Progenitor cell of endocrine pancreas (in vitro differentiated cells): ENCODE measurements at regions not wholly inside any gene's neighbourhood (a gene's known extent, or its start where the extent isn't known, plus 50 kb on each side); places are given as distances from the start of the nearest gene placed in this dataset.
"Not testable (repeated sequence)": the region's sequence is repeated elsewhere in the genome, so short reads cannot be mapped to it uniquely, and the experiment has no call there.

ENCODE experiments used
- DNase-seq: peaks from one replicate; pipeline ENCODE4 v3.0.0; 2021; ENCODE audit warnings: low spot score; ENCODE audit not compliant: unreplicated experiment
- H3K27ac Mint-ChIP-seq: 2 replicates; pipeline ENCODE4 v1.8.0; 2021; ENCODE audit warnings: mild to moderate bottlenecking, moderate library complexity, mixed read lengths
- H3K27me3 Mint-ChIP-seq: 2 replicates; pipeline ENCODE4 v1.8.0; 2021; ENCODE audit warnings: mixed read lengths
- H3K36me3 Mint-ChIP-seq: 2 replicates; pipeline ENCODE4 v1.8.0; 2022; ENCODE audit warnings: mixed read lengths; ENCODE audit not compliant: insufficient read depth
- H3K4me1 Mint-ChIP-seq: 2 replicates; pipeline ENCODE4 v1.8.0; 2021; ENCODE audit warnings: low read depth, mixed read lengths
- H3K4me3 Mint-ChIP-seq: 2 replicates; pipeline ENCODE4 v1.8.0; 2021; ENCODE audit warnings: low read depth, mild to moderate bottlenecking, moderate library complexity, mixed read lengths
- H3K9me3 Mint-ChIP-seq: 2 replicates; pipeline ENCODE4 v1.8.0; 2021; ENCODE audit warnings: low read depth, mixed read lengths
- TF ChIP-seq, protein P1 (sequence below): fragments of 200-600 bp; sonication (generic); IDR thresholded peaks from one replicate; pipeline ENCODE4 v1.5.0; 2021; ENCODE audit warnings: antibody characterized with exemption, mild to moderate bottlenecking; ENCODE audit not compliant: unreplicated experiment

GRCh38 chr10:81428456-81429134, 446.4 kb upstream of the NRG3 start:
- TF ChIP-seq, protein P1, sequence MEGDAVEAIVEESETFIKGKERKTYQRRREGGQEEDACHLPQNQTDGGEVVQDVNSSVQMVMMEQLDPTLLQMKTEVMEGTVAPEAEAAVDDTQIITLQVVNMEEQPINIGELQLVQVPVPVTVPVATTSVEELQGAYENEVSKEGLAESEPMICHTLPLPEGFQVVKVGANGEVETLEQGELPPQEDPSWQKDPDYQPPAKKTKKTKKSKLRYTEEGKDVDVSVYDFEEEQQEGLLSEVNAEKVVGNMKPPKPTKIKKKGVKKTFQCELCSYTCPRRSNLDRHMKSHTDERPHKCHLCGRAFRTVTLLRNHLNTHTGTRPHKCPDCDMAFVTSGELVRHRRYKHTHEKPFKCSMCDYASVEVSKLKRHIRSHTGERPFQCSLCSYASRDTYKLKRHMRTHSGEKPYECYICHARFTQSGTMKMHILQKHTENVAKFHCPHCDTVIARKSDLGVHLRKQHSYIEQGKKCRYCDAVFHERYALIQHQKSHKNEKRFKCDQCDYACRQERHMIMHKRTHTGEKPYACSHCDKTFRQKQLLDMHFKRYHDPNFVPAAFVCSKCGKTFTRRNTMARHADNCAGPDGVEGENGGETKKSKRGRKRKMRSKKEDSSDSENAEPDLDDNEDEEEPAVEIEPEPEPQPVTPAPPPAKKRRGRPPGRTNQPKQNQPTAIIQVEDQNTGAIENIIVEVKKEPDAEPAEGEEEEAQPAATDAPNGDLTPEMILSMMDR = no peak
- no peak overlapping the region for H3K27ac Mint-ChIP-seq
- H3K9me3 Mint-ChIP-seq = peaks cover 8% of the 10 kb centered on the region

DNA sequence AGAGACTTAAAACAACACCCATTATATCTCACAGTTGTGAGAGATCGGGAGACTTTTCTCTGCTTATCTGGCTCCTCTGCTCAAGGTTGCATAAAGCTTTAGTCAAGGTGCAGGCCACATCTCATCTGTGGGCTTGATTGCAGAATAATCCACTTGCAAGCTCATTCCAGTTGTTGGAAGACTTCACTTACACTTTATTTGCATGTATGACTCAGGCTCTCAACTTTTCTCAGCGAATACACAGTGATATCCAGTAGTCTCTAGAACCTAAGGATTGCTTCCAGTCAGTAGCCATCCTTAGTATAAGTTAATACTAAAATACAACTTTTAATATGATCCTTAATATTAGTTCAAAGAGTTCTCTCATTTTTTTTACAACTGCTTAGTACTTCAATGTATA, 435.5 kb upstream of the NRG3 start:
- Mint-ChIP-seq H3K36me3 (no peaks in the 10 kb centered on the region), H3K4me3 (no peak overlapping the region), H3K9me3 (peaks cover 4% of the 10 kb centered on the region), H3K27me3 (no peaks in the 10 kb centered on the region), H3K4me1 (no peaks in the 10 kb centered on the region), H3K27ac (no peak overlapping the region)
- TF ChIP-seq, protein P1 = no peak
- DNase-seq = no peak

More at GRCh38 chr10:81428456-81429134, 446.4 kb upstream of the NRG3 start:
- Mint-ChIP-seq H3K4me1 (no peaks in the 10 kb centered on the region), H3K36me3 (no peaks in the 10 kb centered on the region), H3K27me3 (no peaks in the 10 kb centered on the region), H3K4me3 (no peak overlapping the region)
- no peak for DNase-seq

DNA sequence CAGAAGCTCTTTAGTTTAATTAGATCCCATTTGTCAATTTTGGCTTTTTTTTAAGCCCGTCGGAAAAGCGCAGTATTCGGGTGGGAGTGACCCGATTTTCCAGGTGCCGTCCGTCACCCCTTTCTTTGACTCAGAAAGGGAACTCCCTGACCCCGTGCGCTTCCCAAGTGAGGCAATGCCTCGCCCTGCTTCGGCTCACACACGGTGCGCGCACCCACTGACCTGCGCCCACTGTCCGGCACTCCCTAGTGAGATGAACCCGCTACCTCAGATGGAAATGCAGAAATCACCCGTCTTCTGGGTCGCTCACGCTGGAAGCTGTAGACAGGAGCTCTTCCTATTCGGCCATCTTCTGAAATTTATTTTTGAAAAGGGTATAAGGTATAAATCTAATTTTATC, 433.4 kb upstream of the NRG3 start:
- not testable (repeated sequence) for H3K27me3 Mint-ChIP-seq, H3K36me3 Mint-ChIP-seq, H3K9me3 Mint-ChIP-seq, H3K4me3 Mint-ChIP-seq, H3K4me1 Mint-ChIP-seq, H3K27ac Mint-ChIP-seq, DNase-seq

GRCh38 chr10:81444242-81444929, 430.6 kb upstream of the NRG3 start:
- no peak overlapping the region for H3K4me3 Mint-ChIP-seq
- no peak for DNase-seq
- H3K9me3 Mint-ChIP-seq = peaks cover 4% of the 10 kb centered on the region
- no peak overlapping the region for H3K27ac Mint-ChIP-seq
- no peaks in the 10 kb centered on the region for H3K36me3 Mint-ChIP-seq
- H3K4me1 Mint-ChIP-seq = no peaks in the 10 kb centered on the region
- TF ChIP-seq, protein P1 = no peak
- no peaks in the 10 kb centered on the region for H3K27me3 Mint-ChIP-seq

GRCh38 chr10:81450651-81451050, 424.3 kb upstream of the NRG3 start:
- no peak for DNase-seq
- Mint-ChIP-seq H3K4me1 (no peaks in the 10 kb centered on the region), H3K36me3 (no peaks in the 10 kb centered on the region), H3K27ac (no peak overlapping the region), H3K9me3 (no peaks in the 10 kb centered on the region), H3K4me3 (no peak overlapping the region), H3K27me3 (no peaks in the 10 kb centered on the region)
- TF ChIP-seq, protein P1 = no peak
